HEK293T (cell line): ENCODE measurements at regions not wholly inside any gene's neighbourhood (a gene's known extent, or its start where the extent isn't known, plus 50 kb on each side); places are given as distances from the start of the nearest gene placed in this dataset.
"Not testable (repeated sequence)": the region's sequence is repeated elsewhere in the genome, so short reads cannot be mapped to it uniquely, and the experiment has no call there.

Experiments
- CTCF ChIA-PET: fragments of 350-600 bp; formaldehyde crosslinking; extraction: SDS; loops from one replicate; lab custom pipeline; 2021; ENCODE audit warnings: antibody characterized with exemption, inconsistent platforms; lab: Yijun Ruan, JAX
- POLR2A ChIA-PET: fragments of 350-600 bp; formaldehyde crosslinking; extraction: SDS; loops from one replicate; lab custom pipeline; 2020; ENCODE audit warnings: antibody characterized with exemption, inconsistent platforms; lab: Yijun Ruan, JAX
- DNase-seq: peaks from one replicate; pipeline ENCODE4 v3.0.0; 2012; ENCODE audit warnings: mixed read lengths; ENCODE audit errors: extremely low spot score
- ARNT ChIP-seq: fragments of 450-650 bp; IDR thresholded peaks from 2 replicates; pipeline ENCODE4 v1.6.1; 2017; ENCODE audit warnings: mild to moderate bottlenecking
- BHLHE40 ChIP-seq: fragments of 450-650 bp; IDR thresholded peaks from 2 replicates; pipeline ENCODE4 v1.6.1; 2016; ENCODE audit warnings: mild to moderate bottlenecking, moderate library complexity, borderline replicate concordance
- CTBP1 ChIP-seq: fragments of 450-650 bp; IDR thresholded peaks from 2 replicates; pipeline ENCODE4 v1.6.1; 2016; ENCODE audit warnings: borderline replicate concordance
- ELF4 ChIP-seq: fragments of 450-650 bp; IDR thresholded peaks from 2 replicates; pipeline ENCODE4 v1.6.1; 2017; ENCODE audit warnings: antibody characterized with exemption
- FOXA1 ChIP-seq: fragments of 450-650 bp; IDR thresholded peaks from 2 replicates; pipeline ENCODE4 v1.6.1; 2016; ENCODE audit warnings: mild to moderate bottlenecking
- FOXK2 ChIP-seq: fragments of 450-650 bp; IDR thresholded peaks from 2 replicates; pipeline ENCODE4 v1.6.1; 2016; ENCODE audit warnings: mild to moderate bottlenecking
- FOXM1 ChIP-seq: fragments of 450-650 bp; IDR thresholded peaks from 2 replicates; pipeline ENCODE4 v1.6.1; 2017; ENCODE audit warnings: mild to moderate bottlenecking, borderline replicate concordance
- HDGF ChIP-seq: fragments of 450-650 bp; IDR thresholded peaks from 2 replicates; pipeline ENCODE4 v1.6.1; 2017; ENCODE audit warnings: antibody characterized with exemption, borderline replicate concordance
- L3MBTL2 ChIP-seq: fragments of 450-650 bp; conservative IDR thresholded peaks from 2 replicates; pipeline ENCODE4 v1.6.1; 2016; ENCODE audit warnings: mild to moderate bottlenecking
- LEF1 ChIP-seq: fragments of 450-650 bp; IDR thresholded peaks from 2 replicates; pipeline ENCODE4 v1.6.1; 2017; ENCODE audit warnings: mild to moderate bottlenecking, borderline replicate concordance
- NFRKB ChIP-seq: fragments of 450-650 bp; IDR thresholded peaks from 2 replicates; pipeline ENCODE4 v1.6.1; 2016; ENCODE audit warnings: mild to moderate bottlenecking, moderate library complexity
- PKNOX1 ChIP-seq: fragments of 450-650 bp; IDR thresholded peaks from 2 replicates; pipeline ENCODE4 v1.6.1; 2016
- SP1 ChIP-seq: fragments of 450-650 bp; IDR thresholded peaks from 2 replicates; pipeline ENCODE4 v1.6.1; 2017
- SUZ12 ChIP-seq: fragments of 450-650 bp; IDR thresholded peaks from 2 replicates; pipeline ENCODE4 v1.6.1; 2016; ENCODE audit warnings: mild to moderate bottlenecking
- TARDBP ChIP-seq: fragments of 450-650 bp; IDR thresholded peaks from 2 replicates; pipeline ENCODE4 v1.6.1; 2016
- ZNF384 ChIP-seq: fragments of 450-650 bp; IDR thresholded peaks from 2 replicates; pipeline ENCODE4 v1.6.1; 2016

GRCh38 chr5:120164037-120164436 is 300.1 kb upstream of the PRR16 start:
- DNase-seq, result no peak
- TF ChIP-seq SUZ12 (no peak), SP1 (no peak), CTBP1 (no peak), HDGF (no peak)
- ChIA-PET POLR2A (no interaction called here), CTCF (no interaction called here)

- POLR2A ChIA-PET, result no interaction called here
- TF ChIP-seq FOXA1 (no peak), TARDBP (no peak), ARNT (no peak), LEF1 (no peak), SP1 (no peak), FOXM1 (no peak), BHLHE40 (no peak), ELF4 (no peak), HDGF (no peak), NFRKB (no peak), L3MBTL2 (no peak), SUZ12 (no peak), FOXK2 (no peak), ZNF384 (no peak), PKNOX1 (no peak)
- no peak for DNase-seq
Measured at GRCh38 chr5:120164986-120165385, 299.1 kb upstream of the PRR16 start.

GRCh38 chr5:120173125-120173524 is 291.0 kb upstream of the PRR16 start:
- TF ChIP-seq BHLHE40 (no peak), CTBP1 (no peak), ELF4 (no peak), HDGF (no peak), SUZ12 (no peak), TARDBP (no peak), FOXA1 (no peak)
- ChIA-PET CTCF (no interaction called here), POLR2A (no interaction called here)
- no peak for DNase-seq

More at GRCh38 chr5:120164986-120165385, 299.1 kb upstream of the PRR16 start:
- CTCF ChIA-PET, result no interaction called here

GRCh38 chr5:120174089-120174488 is 290.0 kb upstream of the PRR16 start:
- CTCF ChIA-PET, result no interaction called here
- no peak for TF ChIP-seq ZNF384
- TF ChIP-seq NFRKB, result no peak
- no peak for TF ChIP-seq L3MBTL2
- no peak for TF ChIP-seq ARNT
- no peak for TF ChIP-seq SP1
- TF ChIP-seq PKNOX1, result no peak
- TF ChIP-seq HDGF, result no peak
- TF ChIP-seq FOXM1, result no peak
- no peak for TF ChIP-seq FOXA1
- no peak for TF ChIP-seq SUZ12
- TF ChIP-seq BHLHE40, result no peak
- TF ChIP-seq CTBP1, result no peak
- no peak for TF ChIP-seq ELF4
- TF ChIP-seq FOXK2, result no peak
- no peak for DNase-seq
- POLR2A ChIA-PET, result no interaction called here

- CTCF ChIA-PET, POLR2A ChIA-PET, DNase-seq: not testable (repeated sequence)
Measured at GRCh38 chr5:120181238-120181637, 282.9 kb upstream of the PRR16 start.

GRCh38 chr5:120194650-120195049 is 269.4 kb upstream of the PRR16 start:
- DNase-seq, POLR2A ChIA-PET: not testable (repeated sequence)

GRCh38 chr5:120199559-120199958 is 264.5 kb upstream of the PRR16 start:
- no peak for DNase-seq
- no peak for TF ChIP-seq HDGF
- TF ChIP-seq PKNOX1, result peak; percentile 27; the same call in 1 of the 2 replicates
- POLR2A ChIA-PET, result no interaction called here
- CTCF ChIA-PET, result no interaction called here

More at GRCh38 chr5:120194650-120195049, 269.4 kb upstream of the PRR16 start:
- CTCF ChIA-PET, result not testable (repeated sequence)

GRCh38 chr5:120207129-120207528 is 257.0 kb upstream of the PRR16 start:
- POLR2A ChIA-PET, result no interaction called here
- CTCF ChIA-PET, result no interaction called here
- TF ChIP-seq BHLHE40 (no peak), FOXA1 (no peak), FOXM1 (no peak), FOXK2 (no peak), NFRKB (no peak), HDGF (no peak), PKNOX1 (no peak), TARDBP (no peak), ELF4 (no peak), SP1 (no peak), ZNF384 (no peak), ARNT (no peak), SUZ12 (no peak), LEF1 (no peak), CTBP1 (no peak)
- no peak for DNase-seq
